ENCODE measurements at regions not wholly inside any gene's neighbourhood (a gene's known extent, or its start where the extent isn't known, plus 50 kb on each side); places are given as distances from the start of the nearest gene placed in this dataset.

- TF ChIP-seq ZNF431 (CRISPR knock-in tag; IDR thresholded peaks at IDR 0.05) (no peak), CTBP1 (IDR thresholded peaks at IDR 0.05; ENCODE audit: borderline replicate concordance) (no peak)
These were observed 555.4 kb downstream of the SLC4A3 start (continued) for GRCh38 chr2:220182790-220183189.

- Histone ChIP-seq H3K4me2 (ENCODE audit: insufficient read depth, low read length) (no peak overlapping the region), H4K20me1 (replicated peaks; ENCODE audit: control insufficient read depth, insufficient read depth, low read length) (no peaks in the 10 kb centered on the region), H3K27me3 (ENCODE audit: control insufficient read depth in 2 of 2, insufficient read depth in 2 of 2, low read length in 2 of 2) (no peaks in the 10 kb centered on the region), H3K9me3 (replicated peaks; ENCODE audit: control insufficient read depth, insufficient read depth, low read depth, low read length) (no peaks in the 10 kb centered on the region), H3K9me1 (ENCODE audit: control insufficient read depth, insufficient read depth, low read length) (no peaks in the 10 kb centered on the region), H3K27ac (ENCODE audit: extremely low read depth, low read depth, low read length) (no peak overlapping the region), H3K79me2 (ENCODE audit: control insufficient read depth, insufficient read depth, low read length) (no peaks in the 10 kb centered on the region), H3K4me1 (replicated peaks in 1 of 2; ENCODE audit: control insufficient read depth in 2 of 2, insufficient read depth in 2 of 2, low read length in 2 of 2) (no peaks in the 10 kb centered on the region), H3K4me3 (no peak overlapping the region), H2AFZ (ENCODE audit: low read depth, low read length) (no peak overlapping the region), H3K9ac (ENCODE audit: insufficient read depth in 1 of 2, low read depth in 2 of 2, low read length in 2 of 2) (no peak overlapping the region), H3K36me3 (ENCODE audit: control insufficient read depth, insufficient read depth, low read length) (no peaks in the 10 kb centered on the region)
- CTCF ChIA-PET (ENCODE audit: low intra/inter-chr PET ratio), result no interaction called here
- ATAC-seq, result no peak
- no peak for DNase-seq (ENCODE audit: extremely low read depth in 1 of 4, low spot score in 3 of 4)
- 0% methylated on average over 2 of the region's 2 CpGs for WGBS (ENCODE audit: insufficient coverage, low coverage, missing lambda C conversion rate)
- intact Hi-C loops (cut with micrococcal nuclease), result no loop called here
- no TSS peak for BruUV-seq (replicated peaks)
- no peak for FAIRE-seq
- POLR2A ChIA-PET, result no interaction called here
- in situ Hi-C loops (cut with MboI), result no loop called here
- TF ChIP-seq SMAD4 (CRISPR knock-in tag; conservative IDR thresholded peaks at IDR 0.05), result no peak
- no peak for TF ChIP-seq ZKSCAN1 (IDR thresholded peaks at IDR 0.05; ENCODE audit: low read depth, low read length)
- TF ChIP-seq U2AF1 (optimal IDR thresholded peaks at IDR 0.05; ENCODE audit: low read depth, low read length), result no peak
- TF ChIP-seq, protein P1, sequence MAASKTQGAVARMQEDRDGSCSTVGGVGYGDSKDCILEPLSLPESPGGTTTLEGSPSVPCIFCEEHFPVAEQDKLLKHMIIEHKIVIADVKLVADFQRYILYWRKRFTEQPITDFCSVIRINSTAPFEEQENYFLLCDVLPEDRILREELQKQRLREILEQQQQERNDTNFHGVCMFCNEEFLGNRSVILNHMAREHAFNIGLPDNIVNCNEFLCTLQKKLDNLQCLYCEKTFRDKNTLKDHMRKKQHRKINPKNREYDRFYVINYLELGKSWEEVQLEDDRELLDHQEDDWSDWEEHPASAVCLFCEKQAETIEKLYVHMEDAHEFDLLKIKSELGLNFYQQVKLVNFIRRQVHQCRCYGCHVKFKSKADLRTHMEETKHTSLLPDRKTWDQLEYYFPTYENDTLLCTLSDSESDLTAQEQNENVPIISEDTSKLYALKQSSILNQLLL (CRISPR knock-in tag; IDR thresholded peaks at IDR 0.05; ENCODE audit: borderline replicate concordance), result no peak
- no peak for TF ChIP-seq HDGF (IDR thresholded peaks at IDR 0.05)
- TF ChIP-seq EP300 (IDR thresholded peaks at IDR 0.05; ENCODE audit: low read length), result no peak
- TF ChIP-seq CREB1 (IDR thresholded peaks at IDR 0.05), result no peak
- no peak for TF ChIP-seq CREB1 (CRISPR knock-in tag; IDR thresholded peaks at IDR 0.05)
- no peak for TF ChIP-seq SMC3 (conservative IDR thresholded peaks at IDR 0.05; ENCODE audit: insufficient read depth, low read depth, low read length)
- no peak for TF ChIP-seq TCF3 (CRISPR knock-in tag; IDR thresholded peaks at IDR 0.05)
- no peak for TF ChIP-seq GATAD2A (IDR thresholded peaks at IDR 0.05)
- TF ChIP-seq ARNT (IDR thresholded peaks at IDR 0.05), result no peak
- TF ChIP-seq CEBPG (CRISPR knock-in tag; IDR thresholded peaks at IDR 0.05), result no peak
- no peak for TF ChIP-seq CEBPG (tag; conservative IDR thresholded peaks at IDR 0.05 in 1 of 2, IDR thresholded peaks at IDR 0.05 in 1 of 2)
- TF ChIP-seq POLR2AphosphoS2 (IDR thresholded peaks at IDR 0.05; ENCODE audit: low read length), result no peak
- TF ChIP-seq ZNF778 (CRISPR knock-in tag; IDR thresholded peaks at IDR 0.05), result no peak
- no peak for TF ChIP-seq GABPB2 (CRISPR knock-in tag; conservative IDR thresholded peaks at IDR 0.05)
- TF ChIP-seq, protein P2, sequence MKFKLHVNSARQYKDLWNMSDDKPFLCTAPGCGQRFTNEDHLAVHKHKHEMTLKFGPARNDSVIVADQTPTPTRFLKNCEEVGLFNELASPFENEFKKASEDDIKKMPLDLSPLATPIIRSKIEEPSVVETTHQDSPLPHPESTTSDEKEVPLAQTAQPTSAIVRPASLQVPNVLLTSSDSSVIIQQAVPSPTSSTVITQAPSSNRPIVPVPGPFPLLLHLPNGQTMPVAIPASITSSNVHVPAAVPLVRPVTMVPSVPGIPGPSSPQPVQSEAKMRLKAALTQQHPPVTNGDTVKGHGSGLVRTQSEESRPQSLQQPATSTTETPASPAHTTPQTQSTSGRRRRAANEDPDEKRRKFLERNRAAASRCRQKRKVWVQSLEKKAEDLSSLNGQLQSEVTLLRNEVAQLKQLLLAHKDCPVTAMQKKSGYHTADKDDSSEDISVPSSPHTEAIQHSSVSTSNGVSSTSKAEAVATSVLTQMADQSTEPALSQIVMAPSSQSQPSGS (CRISPR knock-in tag; IDR thresholded peaks at IDR 0.05), result no peak
These were observed 558.4 kb downstream of the SLC4A3 start for GRCh38 chr2:220185766-220186305.

All from K562 (cell line).